ENCODE measurements at regions not wholly inside any gene's neighbourhood (a gene's known extent, or its start where the extent isn't known, plus 50 kb on each side); places are given as distances from the start of the nearest gene placed in this dataset.

- no peak for TF ChIP-seq POLR2A (IDR thresholded peaks at IDR 0.05)
- no peak for TF ChIP-seq CTCF (IDR thresholded peaks at IDR 0.05)
- 51% methylated on average over 4 of the region's 4 CpGs for WGBS (ENCODE audit: insufficient coverage, low coverage, low lambda C conversion rate, missing lambda C conversion rate)
- H3K4me1 ChIP-seq, result no peaks in the 10 kb centered on the region
- no peak overlapping the region for H3K4me3 ChIP-seq
- H3K27ac ChIP-seq, result no peak overlapping the region
- intact Hi-C loops (cut with DNase I), result no loop called here
- no peak for DNase-seq
- no peaks in the 10 kb centered on the region for H3K27me3 ChIP-seq
- ATAC-seq, result no peak
- H3K9me3 ChIP-seq, result no peaks in the 10 kb centered on the region
- no peaks in the 10 kb centered on the region for H3K36me3 ChIP-seq
Observed at GRCh38 chr2:235295831-235296230, 198.0 kb upstream of the AGAP1 start.

- no peak for ATAC-seq
- no peaks in the 10 kb centered on the region for H3K27me3 ChIP-seq
- DNase-seq, result no peak
- H3K9me3 ChIP-seq, result no peaks in the 10 kb centered on the region
- 66% methylated on average over 14 of the region's 16 CpGs for WGBS (ENCODE audit: insufficient coverage, low coverage, low lambda C conversion rate, missing lambda C conversion rate)
- TF ChIP-seq CTCF (IDR thresholded peaks at IDR 0.05) (no peak), POLR2A (IDR thresholded peaks at IDR 0.05) (no peak)
- no peak overlapping the region for H3K27ac ChIP-seq
- intact Hi-C loops (cut with DNase I), result no loop called here
- H3K36me3 ChIP-seq, result no peaks in the 10 kb centered on the region
- H3K4me1 ChIP-seq, result no peaks in the 10 kb centered on the region
- no peak overlapping the region for H3K4me3 ChIP-seq
Observed at GRCh38 chr2:235300368-235301201, 193.3 kb upstream of the AGAP1 start.

- Histone ChIP-seq H3K4me3 (no peak overlapping the region), H3K4me1 (no peaks in the 10 kb centered on the region), H3K36me3 (no peaks in the 10 kb centered on the region), H3K9me3 (no peaks in the 10 kb centered on the region), H3K27ac (no peak overlapping the region), H3K27me3 (no peaks in the 10 kb centered on the region)
- intact Hi-C loops (cut with DNase I), result no loop called here
- ATAC-seq (no peak), DNase-seq (no peak)
- no peak for TF ChIP-seq POLR2A (IDR thresholded peaks at IDR 0.05)
- no peak for TF ChIP-seq CTCF (IDR thresholded peaks at IDR 0.05)
- WGBS (ENCODE audit: insufficient coverage, low coverage, low lambda C conversion rate, missing lambda C conversion rate), result 0% methylated on average over 1 of the region's 7 CpGs
Observed at GRCh38 chr2:235301202-235302076, 192.4 kb upstream of the AGAP1 start.

- Histone ChIP-seq H3K9me3 (no peaks in the 10 kb centered on the region), H3K27me3 (no peaks in the 10 kb centered on the region), H3K4me1 (no peaks in the 10 kb centered on the region), H3K4me3 (no peak overlapping the region), H3K36me3 (no peaks in the 10 kb centered on the region), H3K27ac (no peak overlapping the region)
- intact Hi-C loops (cut with DNase I), result no loop called here
- DNase-seq, result no peak
- TF ChIP-seq POLR2A (IDR thresholded peaks at IDR 0.05) (no peak), CTCF (IDR thresholded peaks at IDR 0.05) (no peak)
- 81% methylated on average over 5 of the region's 9 CpGs for WGBS (ENCODE audit: insufficient coverage, low coverage, low lambda C conversion rate, missing lambda C conversion rate)
- no peak for ATAC-seq
Observed at GRCh38 chr2:235302263-235302662, 191.6 kb upstream of the AGAP1 start.
